Left colon (tissue), 2 donors: ENCODE measurements at regions not wholly inside any gene's neighbourhood (a gene's known extent, or its start where the extent isn't known, plus 50 kb on each side); places are given as distances from the start of the nearest gene placed in this dataset.
A peak's percentile ranks its signal among the peaks of the same experiment; 100 is the strongest.

Experiments
- ATAC-seq: fragments of 200-7000 bp; cut with Tn5 transposase; one replicate; pipeline ENCODE4 v1.9.1; 2020; ENCODE audit warnings: mild to moderate bottlenecking, moderate library complexity
- DNase-seq, 2 donors: peaks; one replicate each; pipeline ENCODE4 v3.0.0-alpha.2; 2020
- intact Hi-C, 2 donors: fragments of 100-400 bp; cut with DNase I in 1 of 2; cut with micrococcal nuclease in 1 of 2; formaldehyde crosslinking; loops; one replicate each; pipeline versions ENCODE4 v1.11.2 to v1.14.0; 2022; cut with DNase I, micrococcal nuclease
- donor health status: DM: no; HTN: no; CAD: no.
- donor health status: DM: yes; HTN: yes; CAD: no.

- ATAC-seq (no peak), DNase-seq (no peak)
- intact Hi-C loops, result no loop called here
Observed at GRCh38 chr17:79484600-79485418, 126.0 kb downstream of the RBFOX3 start.

- intact Hi-C loops, result no loop called here
- DNase-seq, result no peak
- ATAC-seq, result no peak
Observed at GRCh38 chr17:79483842-79484241, 127.0 kb downstream of the RBFOX3 start.

GRCh38 chr17:79482727-79483521 lies 127.9 kb downstream of the RBFOX3 start:
- DNase-seq, result no peak
- ATAC-seq, result no peak
- intact Hi-C loops, result no loop called here

DNA sequence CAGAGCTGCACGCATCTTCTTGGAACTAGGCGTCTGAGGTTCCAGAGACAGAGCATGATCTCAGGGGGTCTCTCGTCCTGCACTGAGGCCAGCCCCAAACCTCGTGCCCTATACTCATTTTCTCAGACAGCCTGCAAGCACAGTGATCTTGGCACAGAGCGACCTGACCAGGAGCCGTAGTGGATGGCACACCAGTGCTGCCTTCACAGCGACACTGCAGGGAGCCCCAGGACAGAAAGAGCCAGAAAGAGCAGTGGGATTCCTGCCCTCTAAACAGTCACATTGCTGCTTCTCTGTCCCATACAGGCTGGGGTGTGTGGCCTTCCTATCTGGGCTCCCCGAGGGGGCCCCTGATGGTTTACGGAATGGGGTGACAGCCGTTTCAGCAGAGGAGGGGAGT lies 131.0 kb downstream of the RBFOX3 start:
- intact Hi-C loops, result no loop called here
- no peak for DNase-seq
- ATAC-seq, result no peak

DNA sequence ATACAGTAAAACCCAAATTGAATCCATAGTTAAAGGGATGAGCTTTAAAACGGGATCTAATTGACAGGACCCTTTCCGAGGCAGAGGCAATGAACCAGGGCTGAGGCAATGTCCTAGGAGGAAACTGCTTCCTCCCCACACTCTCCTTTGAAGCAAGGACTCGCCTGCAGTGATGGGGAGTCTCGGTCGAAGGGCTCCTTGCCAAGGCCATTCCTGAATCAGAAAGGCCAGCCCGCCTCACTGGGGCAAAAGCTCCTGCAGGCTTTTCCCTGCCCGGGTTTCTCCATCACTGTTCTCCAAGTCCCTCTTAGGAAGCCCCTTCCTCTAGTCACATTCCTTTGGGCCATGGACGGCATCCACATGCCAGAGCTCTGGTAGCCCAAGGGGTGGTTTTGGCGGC lies 132.0 kb downstream of the RBFOX3 start:
- ATAC-seq (no peak), DNase-seq (no peak)
- intact Hi-C loops, result no loop called here

GRCh38 chr17:79478051-79478461 lies 132.8 kb downstream of the RBFOX3 start:
- ATAC-seq, result no peak
- DNase-seq, result no peak
- intact Hi-C loops, result no loop called here

DNA sequence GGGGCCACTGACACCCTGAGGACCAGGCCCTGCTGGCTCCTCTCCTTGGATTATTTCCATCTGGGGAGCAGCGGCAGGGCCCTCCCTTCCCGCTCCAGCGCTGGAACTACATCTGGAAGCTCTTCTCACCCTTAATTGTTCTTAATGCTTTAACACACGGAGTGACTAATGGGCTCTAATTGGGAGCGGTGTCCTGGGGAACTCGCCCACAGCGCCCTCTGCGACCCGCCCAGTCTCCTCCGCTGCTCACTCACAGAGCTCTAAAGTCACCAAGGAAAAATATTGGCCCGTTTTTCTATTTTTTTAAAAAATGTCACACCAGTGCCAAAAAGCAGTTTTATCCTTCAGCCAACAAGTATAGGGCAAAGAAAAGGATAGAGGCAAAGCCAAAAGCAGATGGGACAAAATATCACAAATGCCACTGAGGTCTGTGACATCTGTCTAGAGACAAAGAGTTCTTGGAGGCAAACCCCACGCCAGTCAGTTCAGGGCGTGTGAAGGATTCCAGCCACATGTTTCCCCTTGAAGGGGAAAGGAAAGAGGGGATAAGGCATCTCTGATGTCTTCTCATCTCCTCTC lies 134.7 kb downstream of the RBFOX3 start:
- DNase-seq, result no peak
- intact Hi-C loops, result no loop called here
- ATAC-seq, result no peak

GRCh38 chr17:79473876-79474440 lies 136.9 kb downstream of the RBFOX3 start:
- intact Hi-C loops, result no loop called here
- no peak for DNase-seq
- ATAC-seq, result no peak

DNA sequence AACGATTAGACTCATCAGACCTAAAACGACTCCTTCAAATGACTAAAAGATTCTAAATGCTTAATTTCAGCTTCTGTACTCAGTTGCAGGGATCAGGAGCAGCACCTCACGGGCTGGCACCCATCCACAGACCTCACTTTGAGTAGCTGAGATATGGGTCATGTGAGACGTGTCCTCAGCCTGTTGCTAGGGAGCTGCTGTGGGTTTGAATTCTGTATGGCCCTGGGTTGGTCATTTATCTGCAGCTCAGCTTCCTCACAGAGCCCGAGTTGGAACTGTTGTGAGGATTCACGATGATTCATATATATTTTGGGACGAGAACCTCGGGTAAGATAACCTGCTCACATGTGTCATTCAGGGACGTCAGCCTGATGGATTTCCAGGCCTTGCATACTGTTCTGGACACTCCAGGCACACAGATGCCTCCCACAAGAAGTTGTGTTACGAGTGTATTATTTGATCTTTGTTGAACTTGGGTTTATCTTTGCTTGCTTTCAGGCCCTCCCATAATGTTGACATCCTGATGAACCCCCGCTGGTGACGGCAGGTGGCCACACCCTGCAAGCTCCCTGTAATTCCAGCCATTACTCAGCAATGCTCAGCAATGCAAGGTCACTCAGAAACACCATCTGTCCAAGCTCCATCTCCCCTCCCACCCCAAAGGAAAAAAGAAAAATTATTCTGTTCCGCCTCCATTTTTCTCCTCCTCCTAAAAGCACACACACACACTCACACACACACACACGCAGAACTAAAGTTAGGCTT lies 137.6 kb downstream of the RBFOX3 start:
- intact Hi-C loops, result no loop called here
- peak; percentile 95 for ATAC-seq
- peak; percentile 11 to 30 for DNase-seq

DNA sequence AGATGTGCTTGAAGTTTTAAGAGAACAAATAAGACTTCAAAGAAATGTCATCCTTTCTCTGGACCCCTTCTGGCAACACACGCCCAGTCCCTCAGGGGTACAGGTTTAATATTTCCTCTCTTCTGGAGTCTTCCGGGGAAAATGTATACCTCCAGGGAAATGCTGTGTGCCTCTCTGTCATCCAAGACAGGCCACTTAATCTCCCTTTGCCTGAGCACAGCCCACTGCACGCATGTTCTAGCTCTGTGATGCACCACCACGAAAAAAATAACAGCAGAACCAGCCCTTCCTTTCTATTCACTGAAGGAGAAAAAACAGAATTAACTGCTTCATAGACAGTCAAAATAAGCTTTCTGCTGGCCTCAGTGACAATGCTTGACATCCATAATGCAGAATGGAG lies 140.1 kb downstream of the RBFOX3 start:
- intact Hi-C loops, result no loop called here
- ATAC-seq (no peak), DNase-seq (no peak)

- intact Hi-C loops, result no loop called here
- ATAC-seq, result no peak
- no peak for DNase-seq
Observed at GRCh38 chr17:79469646-79470045, 141.2 kb downstream of the RBFOX3 start.

DNA sequence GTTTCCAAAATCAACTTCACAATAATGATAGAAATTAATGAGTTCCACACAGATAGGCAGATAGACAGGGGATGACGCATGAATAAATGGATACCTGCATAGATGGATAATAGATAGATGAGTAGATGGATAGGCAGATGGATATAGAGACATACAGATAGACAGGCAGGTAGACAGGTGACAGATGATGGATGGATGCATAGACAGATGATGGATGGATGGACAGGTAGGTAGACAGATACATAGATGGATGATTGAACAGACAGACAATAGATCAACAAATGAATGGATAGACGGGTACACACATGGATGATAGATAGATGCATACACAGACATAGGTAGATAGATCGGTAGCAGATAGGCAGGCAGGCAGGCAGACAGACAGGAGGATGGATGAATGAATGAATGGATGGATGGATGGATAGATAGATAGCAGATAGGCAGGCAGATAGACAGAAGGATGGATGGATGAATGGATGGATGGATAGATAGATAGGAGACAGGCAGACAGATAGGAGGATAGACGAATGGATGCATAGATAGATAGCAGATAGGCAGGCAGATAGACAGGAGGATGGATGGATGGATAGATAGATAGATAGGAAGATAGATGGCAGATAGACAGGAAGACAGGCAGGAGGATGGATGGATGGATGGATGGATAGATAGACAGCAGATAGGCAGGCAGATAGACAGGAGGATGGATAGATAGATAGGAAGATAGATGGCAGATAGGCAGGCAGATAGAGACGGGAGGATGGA lies 142.5 kb downstream of the RBFOX3 start:
- DNase-seq, result no peak
- no peak for ATAC-seq

DNA sequence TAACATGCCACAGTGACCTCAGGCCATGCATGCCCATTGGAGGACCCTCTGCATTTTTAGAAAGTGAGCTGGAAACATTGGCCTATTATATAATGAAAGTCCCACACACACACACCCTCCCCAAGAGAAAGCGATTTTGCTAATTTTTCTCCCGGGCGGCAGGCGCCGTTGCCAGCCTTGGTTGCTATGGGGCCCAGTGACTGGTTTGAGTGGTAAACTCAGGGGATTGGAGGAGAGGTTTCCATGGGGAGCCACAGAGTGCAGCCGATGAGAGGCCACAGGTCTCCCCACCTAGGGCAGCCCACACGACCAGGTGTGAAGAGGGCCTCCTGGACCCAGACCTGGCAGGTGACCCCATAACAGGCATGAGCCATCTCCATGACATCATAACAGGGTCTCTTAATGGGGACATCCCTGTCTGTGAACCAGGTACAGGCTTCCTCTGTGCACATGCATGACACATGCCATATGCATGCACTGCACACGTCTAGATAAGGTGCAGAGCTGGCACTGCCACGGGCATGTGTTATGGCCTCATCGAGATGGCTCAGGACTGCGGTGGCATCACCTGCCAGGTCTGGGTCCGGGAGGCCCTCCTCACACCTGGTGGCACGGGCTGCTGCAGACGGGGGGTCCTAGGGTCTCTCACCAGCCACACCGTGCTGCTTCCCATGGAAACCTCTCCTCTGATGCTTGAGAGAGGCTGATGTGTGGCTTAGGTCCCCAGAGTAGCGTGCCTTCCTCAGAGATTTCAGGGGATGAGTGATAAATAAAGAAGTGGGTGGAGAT lies 144.1 kb downstream of the RBFOX3 start:
- intact Hi-C loops, result no loop called here
- ATAC-seq, result no peak
- no peak for DNase-seq

More for the DNA sequence above, 142.5 kb downstream of the RBFOX3 start:
- intact Hi-C loops, result no loop called here

GRCh38 chr17:79465681-79466025 lies 145.2 kb downstream of the RBFOX3 start:
- ATAC-seq, result no peak

DNA sequence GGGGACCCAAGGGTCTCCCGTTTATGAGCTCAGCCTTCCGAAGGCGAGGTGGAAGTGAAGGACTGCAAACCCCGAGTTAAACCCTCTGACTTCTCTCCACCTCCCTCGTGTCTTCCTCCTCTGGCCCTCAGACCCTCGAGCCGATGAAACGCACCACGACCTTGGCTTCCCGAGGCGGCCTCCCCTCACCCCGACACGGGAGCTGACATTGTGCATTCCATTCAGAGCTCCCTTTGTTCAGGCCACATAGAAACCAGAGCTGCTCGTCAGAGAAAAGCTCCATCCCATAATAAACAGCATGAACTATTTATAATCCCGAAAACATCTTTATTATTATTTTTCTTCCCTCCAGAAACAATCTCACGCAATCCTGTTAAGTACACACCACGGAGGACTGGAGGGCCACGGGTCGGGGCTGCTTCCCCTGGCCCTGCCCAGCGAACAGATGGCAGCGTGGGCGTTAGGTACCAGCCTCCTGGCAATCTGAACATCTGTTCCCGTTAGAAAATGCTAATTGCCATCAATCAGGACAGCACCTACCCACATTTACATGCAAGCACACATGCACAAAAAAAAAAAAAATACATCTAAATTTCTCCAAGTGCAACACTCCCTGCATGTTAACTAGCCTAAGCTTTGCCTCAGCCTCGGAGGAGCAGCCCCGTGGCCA lies 145.7 kb downstream of the RBFOX3 start:
- DNase-seq, result no peak
- intact Hi-C loops, result no loop called here
- no peak for ATAC-seq

More at GRCh38 chr17:79465681-79466025, 145.2 kb downstream of the RBFOX3 start:
- no peak for DNase-seq
- intact Hi-C loops, result no loop called here

DNA sequence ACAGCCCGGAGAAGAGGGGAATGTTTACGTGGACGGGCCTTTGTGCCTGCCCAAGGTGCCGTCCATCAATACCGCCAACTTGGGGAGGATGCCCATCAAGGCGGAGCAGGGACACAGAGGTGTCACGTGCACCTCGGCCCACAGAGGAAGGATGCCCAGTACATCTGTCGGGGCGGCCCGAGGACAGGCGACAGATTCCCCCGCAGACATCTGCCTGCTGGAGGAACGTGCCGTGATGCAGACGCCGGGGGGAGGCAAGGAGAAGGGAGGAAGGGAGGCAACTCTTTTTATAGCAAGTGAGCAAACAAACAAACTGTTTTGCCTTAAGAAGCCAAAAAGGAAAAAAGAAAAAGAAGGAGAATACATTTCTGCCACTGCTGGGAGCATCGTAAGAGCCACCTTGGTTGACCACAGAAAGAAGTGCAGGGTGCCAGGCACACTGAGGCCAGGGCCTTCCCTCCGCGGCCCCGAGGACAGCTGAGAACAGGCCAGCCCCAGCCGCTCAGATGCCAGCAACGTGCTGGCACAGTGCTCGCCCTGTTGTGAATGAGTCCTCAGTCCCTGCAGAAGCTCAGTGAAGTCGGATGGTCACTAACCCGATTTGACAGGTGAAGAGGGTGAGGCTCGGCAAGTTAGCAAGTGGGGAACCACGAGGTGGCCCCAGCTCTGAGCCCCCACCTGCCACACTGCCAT lies 146.4 kb downstream of the RBFOX3 start:
- intact Hi-C loops, result no loop called here
- no peak for ATAC-seq
- no peak for DNase-seq
